Stimulated activated effector memory CD8-positive, alpha-beta T cell treated with anti-CD3 and anti-CD28 coated beads, Interleukin-12 subunit alpha, Interleukin-12 subunit beta, amount 100 ng/mL, for 72 hours (primary cell): ENCODE measurements at regions not wholly inside any gene's neighbourhood (a gene's known extent, or its start where the extent isn't known, plus 50 kb on each side); places are given as distances from the start of the nearest gene placed in this dataset.

Experiments used
- ATAC-seq: fragments of 150-1000 bp; cut with Tn5 transposase; 2 replicates; pipeline ENCODE4 v1.10.0; 2021
- DNase-seq, 2 donors: peaks; one replicate each; pipeline ENCODE4 v3.0.0; 2021 to 2022; ENCODE audit warnings: low spot score in 2 of 2
- H3K27ac Mint-ChIP-seq: one replicate; pipeline ENCODE4 v1.8.0; 2022; ENCODE audit warnings: mild to moderate bottlenecking, mixed read lengths
- H3K36me3 Mint-ChIP-seq: one replicate; pipeline ENCODE4 v1.8.0; 2022; ENCODE audit warnings: mild to moderate bottlenecking, mixed read lengths
- H3K4me1 Mint-ChIP-seq: one replicate; pipeline ENCODE4 v1.8.0; 2022; ENCODE audit warnings: mixed read lengths
- H3K4me3 Mint-ChIP-seq: one replicate; pipeline ENCODE4 v1.8.0; 2022; ENCODE audit warnings: mild to moderate bottlenecking, mixed read lengths
- H3K9me3 Mint-ChIP-seq: one replicate; pipeline ENCODE4 v1.8.0; 2022; ENCODE audit warnings: mixed read lengths

DNA sequence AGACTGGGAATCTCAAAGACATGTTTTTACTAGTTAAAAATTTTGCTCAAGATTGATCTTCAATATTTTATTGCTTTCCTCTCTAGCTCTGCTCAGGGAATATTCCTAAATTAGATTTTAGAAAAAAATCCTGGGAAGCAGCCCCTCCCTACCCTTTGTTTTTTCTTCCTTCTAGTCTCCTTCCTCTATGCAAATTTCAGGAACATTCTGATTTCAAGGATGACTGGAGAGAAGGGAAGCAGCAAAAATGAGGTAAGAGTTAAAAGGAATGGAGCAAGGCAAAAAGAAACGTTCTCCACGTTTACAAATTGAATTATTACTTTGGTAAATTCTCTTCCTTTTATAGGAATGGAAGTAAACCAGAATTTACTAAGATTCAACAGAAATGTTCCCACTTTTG lies 493.4 kb upstream of the TUSC1 start:
- Mint-ChIP-seq H3K27ac (no peak overlapping the region), H3K4me1 (no peaks in the 10 kb centered on the region), H3K36me3 (no peaks in the 10 kb centered on the region), H3K9me3 (peaks cover 8% of the 10 kb centered on the region), H3K4me3 (no peak overlapping the region)
- DNase-seq (no peak), ATAC-seq (no peak)

- Mint-ChIP-seq H3K9me3 (peaks cover 7% of the 10 kb centered on the region), H3K4me1 (no peaks in the 10 kb centered on the region), H3K4me3 (no peak overlapping the region), H3K27ac (no peak overlapping the region), H3K36me3 (no peaks in the 10 kb centered on the region)
- no peak for DNase-seq
- no peak for ATAC-seq
Observed at GRCh38 chr9:26170190-26170589, 491.9 kb upstream of the TUSC1 start.

DNA sequence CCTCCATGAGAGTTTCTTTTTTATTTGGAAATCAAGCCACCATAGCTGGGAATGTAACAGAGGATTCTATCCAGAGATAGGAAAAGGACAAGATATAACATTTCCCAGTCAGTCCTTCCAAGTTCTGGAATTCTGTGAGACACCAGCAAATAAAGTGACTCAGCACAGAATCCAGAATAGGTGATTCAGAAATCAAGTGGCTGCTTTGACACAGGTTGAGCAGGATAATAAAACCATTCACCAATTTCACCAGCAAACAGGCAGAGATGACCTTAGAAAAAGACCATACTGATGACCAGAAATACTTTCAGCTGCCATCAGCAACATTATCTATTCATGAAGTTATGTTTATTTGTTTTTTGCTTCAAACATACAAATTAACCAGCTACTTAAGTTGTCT lies 491.5 kb upstream of the TUSC1 start:
- Mint-ChIP-seq H3K9me3 (peaks cover 8% of the 10 kb centered on the region), H3K36me3 (no peaks in the 10 kb centered on the region), H3K4me3 (no peak overlapping the region), H3K27ac (no peak overlapping the region), H3K4me1 (no peaks in the 10 kb centered on the region)
- no peak for DNase-seq
- ATAC-seq, result no peak

DNA sequence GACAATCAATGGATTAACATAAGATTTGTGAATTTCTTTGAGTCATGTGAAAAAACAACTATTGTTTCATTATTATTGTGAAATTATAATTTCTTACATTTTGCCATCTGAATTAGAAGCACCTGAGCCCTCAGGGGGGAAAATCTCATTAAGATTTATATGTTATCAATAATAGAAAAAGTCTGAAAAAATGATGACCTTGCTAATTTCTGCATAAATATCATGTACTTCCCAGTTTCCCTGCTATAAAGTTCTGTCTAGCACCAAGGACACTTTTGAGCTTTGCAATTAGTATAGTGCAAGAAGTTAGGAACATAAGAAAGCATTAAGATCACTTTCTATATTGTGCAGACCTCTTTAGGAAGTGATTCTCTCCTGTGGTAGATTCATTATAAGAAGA lies 488.3 kb upstream of the TUSC1 start:
- DNase-seq (no peak), ATAC-seq (no peak)
- H3K27ac Mint-ChIP-seq, result no peak overlapping the region
- no peaks in the 10 kb centered on the region for H3K4me1 Mint-ChIP-seq
- peaks cover 11% of the 10 kb centered on the region for H3K9me3 Mint-ChIP-seq
- H3K36me3 Mint-ChIP-seq, result no peaks in the 10 kb centered on the region
- no peak overlapping the region for H3K4me3 Mint-ChIP-seq

- H3K27ac Mint-ChIP-seq, result no peak overlapping the region
Observed at GRCh38 chr9:26165426-26165825, 487.2 kb upstream of the TUSC1 start.

DNA sequence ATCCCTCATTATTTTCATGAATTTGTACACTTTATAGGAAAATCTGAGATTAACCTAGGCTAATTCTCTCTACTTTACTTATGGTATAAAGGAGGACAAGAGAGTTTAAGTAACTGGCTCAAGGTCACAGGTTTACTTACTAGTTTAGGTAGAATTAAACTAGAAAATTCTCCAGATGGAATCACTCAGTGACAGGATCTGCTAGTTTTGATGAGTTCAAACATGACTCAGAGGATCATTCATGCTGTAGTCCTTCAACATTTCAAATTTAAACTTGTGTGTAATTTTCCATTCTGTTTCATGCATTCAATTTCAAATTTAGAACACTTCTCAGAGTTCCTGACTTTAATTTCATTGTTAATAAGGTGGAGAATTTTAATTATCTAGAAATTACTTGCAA lies 485.7 kb upstream of the TUSC1 start:
- Mint-ChIP-seq H3K4me3 (no peak overlapping the region), H3K4me1 (no peaks in the 10 kb centered on the region), H3K36me3 (no peaks in the 10 kb centered on the region), H3K27ac (no peak overlapping the region), H3K9me3 (peaks cover 11% of the 10 kb centered on the region)
- no peak for DNase-seq
- no peak for ATAC-seq

More at GRCh38 chr9:26165426-26165825, 487.2 kb upstream of the TUSC1 start:
- Mint-ChIP-seq H3K9me3 (peaks cover 11% of the 10 kb centered on the region), H3K4me3 (no peak overlapping the region), H3K36me3 (no peaks in the 10 kb centered on the region), H3K4me1 (no peaks in the 10 kb centered on the region)
- ATAC-seq (no peak), DNase-seq (no peak)

GRCh38 chr9:26159575-26160392 lies 481.5 kb upstream of the TUSC1 start:
- Mint-ChIP-seq H3K27ac (no peak overlapping the region), H3K4me3 (no peak overlapping the region), H3K4me1 (no peaks in the 10 kb centered on the region), H3K9me3 (peaks cover 10% of the 10 kb centered on the region), H3K36me3 (no peaks in the 10 kb centered on the region)
- DNase-seq (no peak), ATAC-seq (no peak)

GRCh38 chr9:26158631-26159150 lies 480.4 kb upstream of the TUSC1 start:
- ATAC-seq (no peak), DNase-seq (no peak)
- Mint-ChIP-seq H3K9me3 (peaks cover 10% of the 10 kb centered on the region), H3K36me3 (no peaks in the 10 kb centered on the region), H3K27ac (no peak overlapping the region), H3K4me3 (no peak overlapping the region), H3K4me1 (no peaks in the 10 kb centered on the region)

GRCh38 chr9:26157411-26157810 lies 479.2 kb upstream of the TUSC1 start:
- Mint-ChIP-seq H3K27ac (no peak overlapping the region), H3K4me3 (no peak overlapping the region), H3K9me3 (peaks cover 18% of the 10 kb centered on the region), H3K4me1 (no peaks in the 10 kb centered on the region), H3K36me3 (no peaks in the 10 kb centered on the region)
- ATAC-seq (no peak), DNase-seq (no peak)

DNA sequence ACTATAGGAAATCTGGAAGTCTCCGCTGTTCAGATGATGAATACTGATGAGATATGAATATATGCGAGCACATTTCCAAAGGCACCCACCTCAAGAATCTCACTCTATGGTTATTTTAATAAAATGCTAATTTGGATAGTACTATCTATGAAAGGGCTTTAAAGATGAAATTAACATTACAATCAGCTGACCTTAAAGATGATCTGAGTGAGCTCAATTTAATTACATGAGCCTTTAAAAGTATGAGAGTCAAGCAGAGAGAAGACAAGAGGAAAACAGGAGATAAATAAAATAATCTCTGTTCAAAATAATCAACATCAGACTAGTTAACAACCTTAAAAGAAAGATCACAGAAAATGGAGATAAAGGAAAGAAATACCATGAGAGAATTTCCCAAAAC lies 474.1 kb upstream of the TUSC1 start:
- no peak overlapping the region for H3K27ac Mint-ChIP-seq
- DNase-seq (no peak), ATAC-seq (no peak)
- peaks cover 22% of the 10 kb centered on the region for H3K9me3 Mint-ChIP-seq
- H3K4me1 Mint-ChIP-seq, result no peaks in the 10 kb centered on the region
- H3K36me3 Mint-ChIP-seq, result no peaks in the 10 kb centered on the region
- H3K4me3 Mint-ChIP-seq, result no peak overlapping the region

- DNase-seq (no peak), ATAC-seq (no peak)
- no peaks in the 10 kb centered on the region for H3K4me1 Mint-ChIP-seq
- H3K36me3 Mint-ChIP-seq, result no peaks in the 10 kb centered on the region
- peaks cover 20% of the 10 kb centered on the region for H3K9me3 Mint-ChIP-seq
- H3K4me3 Mint-ChIP-seq, result no peak overlapping the region
- no peak overlapping the region for H3K27ac Mint-ChIP-seq
Observed at GRCh38 chr9:26148128-26148527, 469.9 kb upstream of the TUSC1 start.

DNA sequence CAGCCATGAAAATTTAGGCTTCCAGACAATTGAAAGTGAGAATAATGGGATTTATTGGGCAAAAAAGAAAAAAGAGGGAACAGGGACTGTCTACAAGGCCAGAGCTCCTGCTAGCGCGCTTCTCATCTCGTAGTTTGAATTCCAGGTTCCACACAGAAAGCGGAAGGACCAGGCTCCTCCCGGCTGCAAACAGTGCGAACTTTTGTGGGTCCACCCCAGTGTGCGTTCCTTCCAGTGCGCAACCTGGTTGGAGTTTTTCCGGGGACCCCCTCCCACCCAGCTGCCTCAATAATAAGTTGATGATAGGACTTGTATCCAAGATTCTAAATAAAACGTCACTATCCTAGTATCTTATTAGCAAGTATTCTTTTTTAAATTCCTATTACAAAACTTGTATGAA lies 467.7 kb upstream of the TUSC1 start:
- H3K27ac Mint-ChIP-seq, result no peak overlapping the region
- peaks cover 18% of the 10 kb centered on the region for H3K9me3 Mint-ChIP-seq
- H3K4me1 Mint-ChIP-seq, result no peaks in the 10 kb centered on the region
- H3K36me3 Mint-ChIP-seq, result no peaks in the 10 kb centered on the region
- DNase-seq (no peak), ATAC-seq (no peak)
- H3K4me3 Mint-ChIP-seq, result no peak overlapping the region

GRCh38 chr9:26142631-26143030 lies 464.4 kb upstream of the TUSC1 start:
- DNase-seq (no peak), ATAC-seq (no peak)
- Mint-ChIP-seq H3K27ac (no peak overlapping the region), H3K9me3 (peaks cover 16% of the 10 kb centered on the region), H3K4me3 (no peak overlapping the region), H3K36me3 (no peaks in the 10 kb centered on the region), H3K4me1 (no peaks in the 10 kb centered on the region)

DNA sequence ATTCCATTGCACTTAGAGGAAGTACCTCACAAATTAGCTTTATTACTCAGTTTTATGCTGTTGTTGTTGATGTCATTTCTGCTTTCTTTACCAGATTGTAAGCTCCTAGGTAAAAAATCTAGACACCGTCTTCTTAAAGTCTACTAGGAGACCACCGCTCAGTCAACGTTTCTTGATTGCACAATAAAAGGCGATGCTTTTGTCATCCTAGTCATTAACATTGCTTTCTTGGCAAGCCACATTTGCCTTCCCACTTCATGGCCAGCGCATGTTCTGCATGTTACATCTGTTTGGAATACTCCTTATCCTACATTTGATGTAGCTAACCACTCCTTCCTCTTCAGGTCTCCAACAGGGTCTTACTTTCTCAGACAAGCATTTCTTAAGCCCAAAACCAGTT lies 464.0 kb upstream of the TUSC1 start:
- DNase-seq, result no peak
- Mint-ChIP-seq H3K27ac (no peak overlapping the region), H3K9me3 (peaks cover 16% of the 10 kb centered on the region), H3K4me1 (no peaks in the 10 kb centered on the region), H3K4me3 (no peak overlapping the region), H3K36me3 (no peaks in the 10 kb centered on the region)
- no peak for ATAC-seq

GRCh38 chr9:26133537-26133936 lies 455.3 kb upstream of the TUSC1 start:
- ATAC-seq, result no peak
- H3K4me1 Mint-ChIP-seq, result no peaks in the 10 kb centered on the region
- H3K36me3 Mint-ChIP-seq, result no peaks in the 10 kb centered on the region
- H3K9me3 Mint-ChIP-seq, result peaks cover 4% of the 10 kb centered on the region
- H3K4me3 Mint-ChIP-seq, result no peak overlapping the region
- no peak for DNase-seq
- no peak overlapping the region for H3K27ac Mint-ChIP-seq

GRCh38 chr9:26132746-26133312 lies 454.6 kb upstream of the TUSC1 start:
- no peak for ATAC-seq
- H3K4me3 Mint-ChIP-seq, result no peak overlapping the region
- H3K9me3 Mint-ChIP-seq, result peaks cover 4% of the 10 kb centered on the region
- H3K4me1 Mint-ChIP-seq, result no peaks in the 10 kb centered on the region
- no peaks in the 10 kb centered on the region for H3K36me3 Mint-ChIP-seq
- DNase-seq, result no peak
- no peak overlapping the region for H3K27ac Mint-ChIP-seq
